AG09309 (cell line): ENCODE measurements at regions not wholly inside any gene's neighbourhood (a gene's known extent, or its start where the extent isn't known, plus 50 kb on each side); places are given as distances from the start of the nearest gene placed in this dataset.

Experiments
- DNase-seq: peaks from one replicate; pipeline ENCODE4 v3.0.0-alpha.2; 2010; ENCODE audit warnings: low read depth
- H3K4me3 ChIP-seq: 2 replicates; pipeline ENCODE4 v1.5.1; 2011; ENCODE audit warnings: mild to moderate bottlenecking, low read depth, low read length, moderate library complexity; ENCODE audit not compliant: control insufficient read depth
- CTCF ChIP-seq: IDR thresholded peaks from 2 replicates; pipeline ENCODE4 v1.5.1; 2011; ENCODE audit warnings: mild to moderate bottlenecking, low read depth, low read length, inconsistent platforms; ENCODE audit not compliant: insufficient read depth, control insufficient read depth; ENCODE audit errors: missing control alignments

GRCh38 chr4:10172278-10172921 is 55.8 kb upstream of the WDR1 start:
- TF ChIP-seq CTCF, result no peak
- no peak for DNase-seq
- no peak overlapping the region for H3K4me3 ChIP-seq

GRCh38 chr4:10171055-10171454 is 54.5 kb upstream of the WDR1 start:
- DNase-seq, result no peak
- no peak overlapping the region for H3K4me3 ChIP-seq
- no peak for TF ChIP-seq CTCF

- TF ChIP-seq CTCF, result no peak
- H3K4me3 ChIP-seq, result no peak overlapping the region
- DNase-seq, result no peak
These were observed 53.3 kb upstream of the WDR1 start for GRCh38 chr4:10169839-10170387.

GRCh38 chr4:10168151-10168550 is 51.6 kb upstream of the WDR1 start:
- no peak for TF ChIP-seq CTCF

GRCh38 chr4:10167201-10167600 is 50.6 kb upstream of the WDR1 start:
- no peak for DNase-seq
- no peak for TF ChIP-seq CTCF
- H3K4me3 ChIP-seq, result no peak overlapping the region

More at GRCh38 chr4:10168151-10168550, 51.6 kb upstream of the WDR1 start:
- no peak overlapping the region for H3K4me3 ChIP-seq
- DNase-seq, result no peak
